ENCODE measurements at regions not wholly inside any gene's neighbourhood (a gene's known extent, or its start where the extent isn't known, plus 50 kb on each side); places are given as distances from the start of the nearest gene placed in this dataset.

GRCh38 chr2:111716905-111717775 is 166.9 kb downstream of the ANAPC1 start:
- TF ChIP-seq SP1 (IDR thresholded peaks at IDR 0.05; ENCODE audit: low read depth, low read length) (no peak), EZH2 (IDR thresholded peaks at IDR 0.05; ENCODE audit: low read depth, low read length, severe bottlenecking) (no peak), CTCF (IDR thresholded peaks at IDR 0.05; ENCODE audit: control extremely low read depth in 1 of 3, insufficient read depth in 1 of 3, low read depth in 1 of 3, low read length in 3 of 3) (no peak), CHD1 (IDR thresholded peaks at IDR 0.05; ENCODE audit: low read depth, low read length) (no peak), POLR2A (IDR thresholded peaks at IDR 0.05; ENCODE audit: control extremely low read depth in 1 of 2, low read depth in 2 of 2, low read length in 2 of 2) (no peak), ASH2L (IDR thresholded peaks at IDR 0.05; ENCODE audit: low read length) (no peak), RNF2 (IDR thresholded peaks at IDR 0.05; ENCODE audit: borderline replicate concordance, low read depth, low read length, missing control alignments, poor library complexity, severe bottlenecking) (no peak), KDM1A (IDR thresholded peaks at IDR 0.05; ENCODE audit: borderline replicate concordance, low read length) (no peak), RFX5 (IDR thresholded peaks at IDR 0.05; ENCODE audit: borderline replicate concordance, low read depth, low read length) (no peak)

Data from H1 (cell line).